ENCODE measurements at regions not wholly inside any gene's neighbourhood (a gene's known extent, or its start where the extent isn't known, plus 50 kb on each side); places are given as distances from the start of the nearest gene placed in this dataset.

DNA sequence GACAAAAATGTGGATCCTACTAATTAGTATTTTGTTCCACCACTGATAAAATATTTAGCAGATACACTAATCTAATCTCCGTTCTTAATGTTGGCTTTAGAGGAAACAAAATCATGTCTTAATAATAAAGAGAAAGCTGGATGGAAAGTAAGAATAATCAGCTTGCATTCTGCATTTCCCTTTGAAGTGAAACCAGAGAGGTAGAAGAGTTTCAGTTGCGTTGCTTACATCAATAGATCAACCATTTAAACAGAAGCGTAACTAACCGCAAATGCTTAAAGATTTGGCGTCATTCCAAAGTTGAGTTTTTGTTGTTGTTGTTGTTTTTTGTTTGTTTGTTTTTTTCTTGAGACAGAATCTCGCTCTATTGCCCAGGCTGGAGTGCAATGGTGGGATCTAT is 168.9 kb downstream of the TRIML1 start:
- TF ChIP-seq CTCF (IDR thresholded peaks at IDR 0.05 in 8 of 11, conservative IDR thresholded peaks at IDR 0.05 in 3 of 11) (no peak), POLR2AphosphoS5 (IDR thresholded peaks at IDR 0.05) (no peak), POLR2A (IDR thresholded peaks at IDR 0.05) (no peak)

Measured in spleen (tissue), 7 donors.